ENCODE measurements at regions not wholly inside any gene's neighbourhood (a gene's known extent, or its start where the extent isn't known, plus 50 kb on each side); places are given as distances from the start of the nearest gene placed in this dataset.

DNA sequence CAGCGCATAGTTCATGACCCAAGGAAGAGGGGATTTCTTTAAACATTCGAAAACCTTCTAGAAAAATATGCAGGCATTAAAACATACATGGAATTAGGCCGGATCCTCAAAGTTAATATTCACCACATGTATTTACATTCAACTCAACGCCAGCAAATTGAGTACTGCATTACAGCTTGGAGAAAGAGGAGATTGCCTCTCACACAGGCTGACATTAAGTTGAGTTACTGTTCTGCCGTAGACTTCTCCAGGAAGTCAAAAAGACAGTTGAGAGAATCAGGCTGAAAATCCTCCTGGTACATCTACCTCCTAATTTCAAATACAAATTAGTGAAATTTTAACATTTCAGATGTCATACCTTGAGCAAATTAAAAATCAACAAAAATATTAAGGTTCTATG, 195.7 kb downstream of the URI1 start:
- H3K4me3 ChIP-seq (ENCODE audit: low read depth, poor library complexity, severe bottlenecking): no peak overlapping the region
- no peak for TF ChIP-seq POLR2A (IDR thresholded peaks at IDR 0.05)
- TF ChIP-seq, protein P1, sequence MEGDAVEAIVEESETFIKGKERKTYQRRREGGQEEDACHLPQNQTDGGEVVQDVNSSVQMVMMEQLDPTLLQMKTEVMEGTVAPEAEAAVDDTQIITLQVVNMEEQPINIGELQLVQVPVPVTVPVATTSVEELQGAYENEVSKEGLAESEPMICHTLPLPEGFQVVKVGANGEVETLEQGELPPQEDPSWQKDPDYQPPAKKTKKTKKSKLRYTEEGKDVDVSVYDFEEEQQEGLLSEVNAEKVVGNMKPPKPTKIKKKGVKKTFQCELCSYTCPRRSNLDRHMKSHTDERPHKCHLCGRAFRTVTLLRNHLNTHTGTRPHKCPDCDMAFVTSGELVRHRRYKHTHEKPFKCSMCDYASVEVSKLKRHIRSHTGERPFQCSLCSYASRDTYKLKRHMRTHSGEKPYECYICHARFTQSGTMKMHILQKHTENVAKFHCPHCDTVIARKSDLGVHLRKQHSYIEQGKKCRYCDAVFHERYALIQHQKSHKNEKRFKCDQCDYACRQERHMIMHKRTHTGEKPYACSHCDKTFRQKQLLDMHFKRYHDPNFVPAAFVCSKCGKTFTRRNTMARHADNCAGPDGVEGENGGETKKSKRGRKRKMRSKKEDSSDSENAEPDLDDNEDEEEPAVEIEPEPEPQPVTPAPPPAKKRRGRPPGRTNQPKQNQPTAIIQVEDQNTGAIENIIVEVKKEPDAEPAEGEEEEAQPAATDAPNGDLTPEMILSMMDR (IDR thresholded peaks at IDR 0.05): no peak
- 81 to 86% methylated on average over 5 of the region's 5 CpGs for WGBS, 2 donors
- DNase-seq (ENCODE audit: low spot score in 2 of 2): no peak
- intact Hi-C loops (cut with DNase I; ENCODE audit: low total_unique reads): no loop called here

DNA sequence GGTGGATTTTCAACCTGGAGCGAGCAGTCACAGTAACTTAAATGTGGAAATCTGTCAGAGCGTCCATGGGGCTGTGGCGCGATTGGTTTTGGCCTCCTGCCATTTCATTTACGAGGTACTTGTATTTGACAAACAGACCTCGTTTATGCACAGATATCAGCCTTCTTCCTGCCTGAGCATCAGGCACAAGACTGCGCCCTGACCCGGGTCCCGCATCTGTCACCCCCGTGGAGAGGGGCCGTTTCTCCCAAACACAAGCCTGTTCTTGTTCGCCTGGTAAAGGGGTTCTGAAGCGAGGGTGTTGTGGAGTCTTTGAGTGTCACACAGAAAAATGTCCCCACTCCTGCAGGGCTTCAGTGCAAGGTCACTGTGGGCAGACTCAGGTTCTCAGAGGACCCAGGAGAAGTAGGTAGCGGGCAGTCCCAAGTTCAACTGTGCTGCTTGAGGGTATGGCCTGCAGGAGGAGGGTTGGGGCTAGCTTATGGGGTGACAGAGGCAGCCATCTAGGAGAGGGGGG, 202.3 kb downstream of the URI1 start:
- WGBS, 2 donors: 84 to 86% methylated on average over 14 of the region's 14 CpGs
- intact Hi-C loops (cut with DNase I; ENCODE audit: low total_unique reads): no loop called here
- TF ChIP-seq, protein P1 (IDR thresholded peaks at IDR 0.05): no peak
- TF ChIP-seq POLR2A (IDR thresholded peaks at IDR 0.05): no peak
- DNase-seq (ENCODE audit: low spot score in 2 of 2): no peak
- H3K4me3 ChIP-seq (ENCODE audit: low read depth, poor library complexity, severe bottlenecking): no peak overlapping the region

DNA sequence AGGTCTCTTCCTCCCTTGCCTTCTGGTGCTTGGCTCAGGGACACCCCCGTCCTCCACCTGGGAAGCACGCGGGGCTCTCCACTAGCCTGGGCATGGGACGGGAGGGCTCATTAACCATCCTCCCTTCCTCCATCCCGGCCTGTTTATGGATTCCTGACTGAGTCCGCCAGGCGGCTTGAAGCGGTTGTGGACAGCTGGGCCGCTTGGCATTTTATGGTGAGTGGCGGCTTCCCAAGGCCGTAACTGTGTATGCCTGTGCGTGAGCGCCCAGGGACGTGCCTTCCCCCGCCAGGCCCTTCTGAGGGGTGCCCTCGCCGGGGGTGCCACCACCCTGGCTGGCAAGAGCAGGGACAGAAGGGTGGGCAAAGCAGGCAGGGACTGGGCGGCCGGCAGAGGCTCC, 202.8 kb downstream of the URI1 start:
- 75 to 85% methylated on average over 11 of the region's 19 CpGs for WGBS, 2 donors
- intact Hi-C loops (cut with DNase I; ENCODE audit: low total_unique reads): no loop called here
- TF ChIP-seq POLR2A (IDR thresholded peaks at IDR 0.05): no peak
- TF ChIP-seq, protein P1 (IDR thresholded peaks at IDR 0.05): no peak

DNA sequence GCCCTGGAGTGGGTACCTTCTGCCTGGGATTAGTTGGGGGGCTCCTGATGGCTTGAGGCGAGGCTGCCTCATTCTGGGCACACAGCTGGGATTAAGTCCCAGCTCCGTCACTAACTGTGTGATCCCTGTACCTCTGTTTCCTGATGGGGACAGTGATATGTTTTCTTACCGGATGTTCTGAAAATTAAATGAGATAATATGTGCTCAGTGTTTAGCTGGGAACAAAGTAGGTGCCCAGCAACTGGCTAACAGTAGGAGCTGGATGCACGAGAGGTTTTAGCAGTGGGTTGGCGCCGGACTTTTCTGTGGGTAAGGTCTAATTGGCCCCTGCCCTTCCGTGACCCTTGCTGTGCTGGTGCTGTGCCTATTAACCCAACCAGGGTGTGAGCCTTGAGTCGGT, 203.4 kb downstream of the URI1 start:
- TF ChIP-seq, protein P1 (IDR thresholded peaks at IDR 0.05): no peak
- no peak for TF ChIP-seq POLR2A (IDR thresholded peaks at IDR 0.05)
- 85 to 88% methylated on average over 8 of the region's 8 CpGs for WGBS, 2 donors
- DNase-seq (ENCODE audit: low spot score in 2 of 2): no peak
- H3K4me3 ChIP-seq (ENCODE audit: low read depth, poor library complexity, severe bottlenecking): no peak overlapping the region
- intact Hi-C loops (cut with DNase I; ENCODE audit: low total_unique reads): no loop called here

More for the DNA sequence above, 202.8 kb downstream of the URI1 start:
- no peak for DNase-seq (ENCODE audit: low spot score in 2 of 2)
- H3K4me3 ChIP-seq (ENCODE audit: low read depth, poor library complexity, severe bottlenecking): no peak overlapping the region

DNA sequence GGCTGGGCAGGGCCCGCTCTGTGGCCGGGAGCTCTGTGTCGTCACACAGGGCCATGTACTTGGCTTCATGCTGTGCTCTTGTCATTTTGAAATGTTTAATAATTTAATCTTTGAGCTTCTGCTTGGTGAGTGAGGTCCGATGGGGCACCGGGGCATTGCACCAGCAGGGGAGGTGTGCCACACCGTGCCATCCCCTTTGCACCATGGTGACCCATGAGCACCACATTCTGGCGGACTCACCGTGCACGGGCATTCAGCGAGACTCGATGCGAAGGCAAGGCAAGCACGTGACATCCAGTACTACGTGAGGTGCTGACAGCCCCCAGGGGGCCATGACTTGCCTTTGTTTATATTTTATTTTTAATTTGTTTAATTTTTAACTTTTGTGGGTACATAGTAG, 204.3 kb downstream of the URI1 start:
- intact Hi-C loops (cut with DNase I; ENCODE audit: low total_unique reads): no loop called here
- no peak overlapping the region for H3K4me3 ChIP-seq (ENCODE audit: low read depth, poor library complexity, severe bottlenecking)
- no peak for DNase-seq (ENCODE audit: low spot score in 2 of 2)
- WGBS, 2 donors: 84 to 89% methylated on average over 14 of the region's 14 CpGs
- TF ChIP-seq, protein P1 (IDR thresholded peaks at IDR 0.05): no peak
- TF ChIP-seq POLR2A (IDR thresholded peaks at IDR 0.05): no peak

Measured in lower leg skin (tissue), 4 donors.